Ovary (tissue), 3 donors: ENCODE measurements at regions not wholly inside any gene's neighbourhood (a gene's known extent, or its start where the extent isn't known, plus 50 kb on each side); places are given as distances from the start of the nearest gene placed in this dataset.
"Not testable (repeated sequence)": the region's sequence is repeated elsewhere in the genome, so short reads cannot be mapped to it uniquely, and the experiment has no call there.

ENCODE experiments used
- POLR2A ChIP-seq: fragments of 450-650 bp; IDR thresholded peaks from one replicate; pipeline ENCODE4 v1.6.1; 2017; ENCODE audit warnings: antibody characterized with exemption, mild to moderate bottlenecking, moderate library complexity
- TF ChIP-seq, protein P1 (sequence below), 3 donors: fragments of 450-650 bp in 2 of 3; fragments of 200-600 bp in 1 of 3; IDR thresholded peaks; one replicate each; pipeline versions ENCODE4 v1.5.1 to v1.8.0; 2016 to 2022; ENCODE audit warnings: antibody characterized with exemption in 3 of 3, mild to moderate bottlenecking in 1 of 3
- donor health status: DM: no; HTN: no; CAD: no.

DNA sequence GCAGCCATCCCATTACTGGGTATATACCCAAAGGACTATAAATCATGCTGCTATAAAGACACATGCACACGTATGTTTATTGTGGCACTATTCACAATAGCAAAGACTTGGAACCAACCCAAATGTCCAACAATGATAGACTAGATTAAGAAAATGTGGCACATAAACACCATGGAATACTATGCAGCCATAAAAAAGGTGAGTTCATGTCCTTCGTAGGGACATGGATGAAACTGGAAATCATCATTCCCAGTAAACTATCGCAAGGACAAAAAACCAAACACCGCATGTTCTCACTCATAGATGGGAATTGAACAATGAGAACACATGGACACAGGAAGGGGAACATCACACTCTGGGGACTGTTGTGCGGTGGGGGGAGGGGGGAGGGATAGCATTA lies 550.4 kb upstream of the ID2 start:
- not testable (repeated sequence) for TF ChIP-seq POLR2A
- TF ChIP-seq, protein P1, sequence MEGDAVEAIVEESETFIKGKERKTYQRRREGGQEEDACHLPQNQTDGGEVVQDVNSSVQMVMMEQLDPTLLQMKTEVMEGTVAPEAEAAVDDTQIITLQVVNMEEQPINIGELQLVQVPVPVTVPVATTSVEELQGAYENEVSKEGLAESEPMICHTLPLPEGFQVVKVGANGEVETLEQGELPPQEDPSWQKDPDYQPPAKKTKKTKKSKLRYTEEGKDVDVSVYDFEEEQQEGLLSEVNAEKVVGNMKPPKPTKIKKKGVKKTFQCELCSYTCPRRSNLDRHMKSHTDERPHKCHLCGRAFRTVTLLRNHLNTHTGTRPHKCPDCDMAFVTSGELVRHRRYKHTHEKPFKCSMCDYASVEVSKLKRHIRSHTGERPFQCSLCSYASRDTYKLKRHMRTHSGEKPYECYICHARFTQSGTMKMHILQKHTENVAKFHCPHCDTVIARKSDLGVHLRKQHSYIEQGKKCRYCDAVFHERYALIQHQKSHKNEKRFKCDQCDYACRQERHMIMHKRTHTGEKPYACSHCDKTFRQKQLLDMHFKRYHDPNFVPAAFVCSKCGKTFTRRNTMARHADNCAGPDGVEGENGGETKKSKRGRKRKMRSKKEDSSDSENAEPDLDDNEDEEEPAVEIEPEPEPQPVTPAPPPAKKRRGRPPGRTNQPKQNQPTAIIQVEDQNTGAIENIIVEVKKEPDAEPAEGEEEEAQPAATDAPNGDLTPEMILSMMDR (IDR thresholded peaks at IDR 0.05), result not testable (repeated sequence)
